Sigmoid colon (tissue), 6 donors: ENCODE measurements at regions not wholly inside any gene's neighbourhood (a gene's known extent, or its start where the extent isn't known, plus 50 kb on each side); places are given as distances from the start of the nearest gene placed in this dataset.

Experiments used
- DNase-seq: peaks from one replicate; pipeline ENCODE4 v3.0.0-alpha.2; 2019
- H3K27ac ChIP-seq, 4 donors: fragments of 200-600 bp; sonication (generic); one replicate each; pipeline ENCODE4 v1.5.1; 2016 to 2019; ENCODE audit warnings: mild to moderate bottlenecking in 1 of 4
- H3K27me3 ChIP-seq, 3 donors: fragments of 200-600 bp; sonication (generic); one replicate each; pipeline ENCODE4 v1.5.1; 2019; ENCODE audit warnings: mild to moderate bottlenecking in 1 of 3
- H3K36me3 ChIP-seq, 4 donors: fragments of 200-600 bp; sonication (generic); one replicate each; pipeline ENCODE4 v1.5.1; 2016 to 2019
- H3K4me1 ChIP-seq, 4 donors: fragments of 200-600 bp; sonication (generic); one replicate each; pipeline ENCODE4 v1.5.1; 2017 to 2019
- H3K4me3 ChIP-seq, 4 donors: fragments of 200-600 bp; sonication (generic); one replicate each; pipeline ENCODE4 v1.5.1; 2017 to 2019; ENCODE audit warnings: mild to moderate bottlenecking in 2 of 4, moderate library complexity in 1 of 4
- H3K9me3 ChIP-seq, 4 donors: fragments of 200-600 bp in 3 of 4; sonication (generic) in 3 of 4; one replicate each; pipeline versions ENCODE4 v1.5.1 to v1.6.1; 2013 to 2019
- EP300 ChIP-seq, 4 donors: sonication (generic); formaldehyde crosslinking; IDR thresholded peaks; one replicate each; pipeline ENCODE4 v1.6.1; 2017; ENCODE audit warnings: antibody characterized with exemption in 4 of 4
- POLR2A ChIP-seq, 2 donors: fragments of 450-650 bp; IDR thresholded peaks; one replicate each; pipeline ENCODE4 v1.6.1; 2016; ENCODE audit warnings: antibody characterized with exemption in 2 of 2, mild to moderate bottlenecking in 2 of 2, moderate library complexity in 2 of 2
- POLR2AphosphoS5 ChIP-seq, 4 donors: sonication (generic); formaldehyde crosslinking; IDR thresholded peaks; one replicate each; pipeline ENCODE4 v1.6.1; 2017; ENCODE audit warnings: antibody characterized with exemption in 4 of 4
- WGBS, 2 donors: extraction: QIAGEN DNeasy Blood & Tissue Kit; methylation state at CpG; one replicate each; pipeline ENCODE4 v1.1.7; 2013; 5-methylcytosine and 5-hydroxymethylcytosine counted together
- intact Hi-C: fragments of 100-400 bp; cut with DNase I; formaldehyde crosslinking; loops from one replicate; pipeline ENCODE4 v1.15.1; 2023
- TF ChIP-seq, protein P1 (sequence below), 4 experiments: fragments of 450-650 bp in 3 of 4; fragments of 200-600 bp in 1 of 4; IDR thresholded peaks; one replicate each; pipeline ENCODE4 v1.5.1; 2016 to 2019; ENCODE audit warnings: antibody characterized with exemption in 4 of 4, mild to moderate bottlenecking in 3 of 4, moderate library complexity in 2 of 4
- donor health status: healthy with polysubstance abuse.
- donor health status: healthy.

DNA sequence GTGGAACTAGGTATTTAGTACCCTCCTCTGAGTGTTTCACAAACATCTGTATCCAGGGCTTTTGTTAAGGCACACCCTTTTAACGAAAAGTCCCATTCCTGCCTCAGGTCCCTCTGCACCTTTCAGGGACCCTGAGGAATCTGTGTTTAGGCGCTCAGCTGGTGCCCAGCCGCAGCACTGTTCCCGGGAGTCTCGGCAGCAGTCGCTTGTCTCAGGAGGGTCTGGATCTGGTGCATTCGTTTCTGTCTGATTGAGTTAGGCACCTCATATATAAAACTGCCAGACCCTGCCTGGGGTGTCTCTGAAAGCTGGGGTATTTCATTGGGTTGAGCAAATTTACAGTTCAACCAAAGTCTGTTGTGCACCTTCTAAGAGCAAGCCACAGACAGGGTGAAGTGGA is 162.8 kb upstream of the TOPAZ1 start:
- H3K27me3 ChIP-seq, result no peaks in the 10 kb centered on the region
- WGBS, 2 donors, result 91 to 93% methylated on average over 7 of the region's 7 CpGs
- no peaks in the 10 kb centered on the region for H3K36me3 ChIP-seq
- TF ChIP-seq, protein P1, sequence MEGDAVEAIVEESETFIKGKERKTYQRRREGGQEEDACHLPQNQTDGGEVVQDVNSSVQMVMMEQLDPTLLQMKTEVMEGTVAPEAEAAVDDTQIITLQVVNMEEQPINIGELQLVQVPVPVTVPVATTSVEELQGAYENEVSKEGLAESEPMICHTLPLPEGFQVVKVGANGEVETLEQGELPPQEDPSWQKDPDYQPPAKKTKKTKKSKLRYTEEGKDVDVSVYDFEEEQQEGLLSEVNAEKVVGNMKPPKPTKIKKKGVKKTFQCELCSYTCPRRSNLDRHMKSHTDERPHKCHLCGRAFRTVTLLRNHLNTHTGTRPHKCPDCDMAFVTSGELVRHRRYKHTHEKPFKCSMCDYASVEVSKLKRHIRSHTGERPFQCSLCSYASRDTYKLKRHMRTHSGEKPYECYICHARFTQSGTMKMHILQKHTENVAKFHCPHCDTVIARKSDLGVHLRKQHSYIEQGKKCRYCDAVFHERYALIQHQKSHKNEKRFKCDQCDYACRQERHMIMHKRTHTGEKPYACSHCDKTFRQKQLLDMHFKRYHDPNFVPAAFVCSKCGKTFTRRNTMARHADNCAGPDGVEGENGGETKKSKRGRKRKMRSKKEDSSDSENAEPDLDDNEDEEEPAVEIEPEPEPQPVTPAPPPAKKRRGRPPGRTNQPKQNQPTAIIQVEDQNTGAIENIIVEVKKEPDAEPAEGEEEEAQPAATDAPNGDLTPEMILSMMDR (IDR thresholded peaks at IDR 0.05), result no peak
- no peak for TF ChIP-seq POLR2A (IDR thresholded peaks at IDR 0.05)
- no peak for TF ChIP-seq EP300 (IDR thresholded peaks at IDR 0.05)
- H3K4me1 ChIP-seq, result no peaks in the 10 kb centered on the region
- no peaks in the 10 kb centered on the region for H3K9me3 ChIP-seq
- intact Hi-C loops, result no loop called here
- no peak overlapping the region for H3K27ac ChIP-seq
- H3K4me3 ChIP-seq, result no peak overlapping the region
- DNase-seq, result no peak

DNA sequence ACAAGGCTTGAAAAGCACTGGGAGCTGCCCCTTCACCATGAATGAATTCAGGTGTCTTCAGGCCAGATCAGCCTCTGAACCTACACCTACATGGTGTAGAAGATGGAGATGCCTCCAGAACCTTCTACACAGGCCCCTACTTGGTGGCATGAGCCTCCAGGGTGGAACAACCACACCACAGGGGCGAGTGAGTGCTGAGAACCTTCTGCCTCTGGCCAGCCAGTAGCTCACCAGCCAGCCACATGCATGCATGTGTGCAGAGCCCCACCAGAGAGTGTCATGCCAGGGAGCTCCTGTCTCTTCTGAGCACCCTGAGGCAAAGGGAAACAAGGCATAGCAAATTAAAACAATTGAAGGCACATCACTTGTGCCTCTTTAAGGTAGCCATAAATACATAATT is 161.8 kb upstream of the TOPAZ1 start:
- Histone ChIP-seq H3K4me1 (no peaks in the 10 kb centered on the region), H3K9me3 (no peaks in the 10 kb centered on the region), H3K36me3 (no peaks in the 10 kb centered on the region), H3K4me3 (no peak overlapping the region), H3K27ac (no peak overlapping the region), H3K27me3 (no peaks in the 10 kb centered on the region)
- no peak for TF ChIP-seq POLR2A (IDR thresholded peaks at IDR 0.05)
- TF ChIP-seq POLR2AphosphoS5 (IDR thresholded peaks at IDR 0.05), result no peak
- TF ChIP-seq, protein P1 (IDR thresholded peaks at IDR 0.05), result no peak
- TF ChIP-seq EP300 (IDR thresholded peaks at IDR 0.05), result no peak
- 59 to 60% methylated on average over 1 of the region's 1 CpG for WGBS, 2 donors
- intact Hi-C loops, result no loop called here
- DNase-seq, result no peak

DNA sequence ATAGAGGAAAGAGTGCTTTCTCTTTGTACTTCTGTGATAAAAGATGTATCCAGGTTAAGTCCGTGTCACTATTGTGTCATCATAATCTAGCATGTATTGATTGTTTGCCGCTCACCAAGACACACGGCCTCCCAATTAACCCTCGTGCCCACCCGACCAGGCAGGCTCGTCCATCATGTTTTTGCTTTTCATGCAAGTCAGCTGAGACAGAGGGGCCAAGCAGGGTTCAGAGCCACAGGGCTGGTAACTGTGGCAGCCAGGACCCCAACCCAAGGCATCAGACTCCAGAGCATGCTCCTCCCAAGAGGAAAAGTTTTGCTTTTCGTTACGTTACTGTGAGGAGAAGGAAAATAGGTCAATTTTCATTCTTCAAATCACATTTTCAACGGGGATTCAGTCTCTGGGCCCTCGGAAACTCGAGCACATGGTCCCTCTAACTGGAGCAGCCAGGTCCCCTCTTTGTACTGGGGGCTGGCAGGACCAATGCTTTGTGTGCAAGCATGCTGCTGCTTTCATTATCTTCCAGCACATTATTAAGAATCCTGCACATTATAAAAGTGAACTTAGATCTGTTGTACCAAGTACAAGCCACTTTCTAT is 161.1 kb upstream of the TOPAZ1 start:
- TF ChIP-seq POLR2A (IDR thresholded peaks at IDR 0.05), result no peak
- TF ChIP-seq, protein P1 (IDR thresholded peaks at IDR 0.05), result no peak
- no peak for TF ChIP-seq POLR2AphosphoS5 (IDR thresholded peaks at IDR 0.05)
- TF ChIP-seq EP300 (IDR thresholded peaks at IDR 0.05), result no peak
- no peaks in the 10 kb centered on the region for H3K27me3 ChIP-seq
- intact Hi-C loops, result no loop called here
- no peak for DNase-seq
- H3K36me3 ChIP-seq, result no peaks in the 10 kb centered on the region
- no peak overlapping the region for H3K27ac ChIP-seq
- H3K4me3 ChIP-seq, result no peak overlapping the region
- WGBS, 2 donors, result 76 to 82% methylated on average over 11 of the region's 11 CpGs
- no peaks in the 10 kb centered on the region for H3K9me3 ChIP-seq
- no peaks in the 10 kb centered on the region for H3K4me1 ChIP-seq

DNA sequence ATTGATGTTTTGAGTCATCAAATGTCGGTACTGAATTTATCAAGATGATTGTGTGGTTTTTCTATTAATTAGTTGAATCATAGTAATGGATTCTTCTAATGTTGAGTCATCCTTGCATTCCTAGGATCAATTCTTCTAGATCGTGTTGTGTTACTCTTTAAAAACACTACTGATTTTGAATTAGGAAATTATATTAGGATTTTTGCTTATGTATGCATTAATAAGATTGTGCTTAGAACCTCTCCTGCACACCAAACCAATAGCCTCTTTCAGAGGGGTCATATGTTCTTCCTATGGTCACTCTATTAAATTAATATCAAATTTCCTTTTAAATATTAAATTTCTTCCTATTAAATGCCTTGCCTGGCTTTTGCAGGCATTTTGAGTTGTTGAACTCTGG is 151.7 kb upstream of the TOPAZ1 start:
- no peaks in the 10 kb centered on the region for H3K36me3 ChIP-seq
- no peaks in the 10 kb centered on the region for H3K9me3 ChIP-seq
- H3K4me1 ChIP-seq, result no peaks in the 10 kb centered on the region
- no peak overlapping the region for H3K27ac ChIP-seq
- 77 to 79% methylated on average over 2 of the region's 2 CpGs for WGBS, 2 donors
- intact Hi-C loops, result no loop called here
- no peak overlapping the region for H3K4me3 ChIP-seq
- DNase-seq, result no peak
- no peaks in the 10 kb centered on the region for H3K27me3 ChIP-seq
- no peak for TF ChIP-seq POLR2AphosphoS5 (IDR thresholded peaks at IDR 0.05)
- TF ChIP-seq, protein P1 (IDR thresholded peaks at IDR 0.05), result no peak
- TF ChIP-seq POLR2A (IDR thresholded peaks at IDR 0.05), result no peak
- no peak for TF ChIP-seq EP300 (IDR thresholded peaks at IDR 0.05)

DNA sequence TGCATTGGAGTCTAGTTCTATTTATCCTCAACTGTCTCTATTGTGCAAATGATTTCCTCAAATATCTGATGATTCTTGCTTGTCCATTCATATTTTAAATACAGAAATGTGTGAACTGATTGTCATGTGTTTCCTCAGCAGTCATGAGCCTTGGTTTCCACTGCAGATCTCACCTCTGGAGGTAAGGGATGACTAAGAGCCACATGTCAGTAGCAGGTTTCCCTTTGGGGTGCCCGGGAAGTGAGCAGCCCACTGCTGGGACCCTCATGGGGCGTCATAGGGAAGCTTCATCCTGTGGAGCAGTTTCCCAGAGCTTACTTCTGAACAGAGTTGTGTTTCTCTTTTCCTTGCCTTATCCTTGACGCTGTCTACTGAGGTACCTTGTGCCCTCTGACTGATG is 149.2 kb upstream of the TOPAZ1 start:
- intact Hi-C loops, result no loop called here
- WGBS, 2 donors, result 89 to 90% methylated on average over 3 of the region's 3 CpGs
- no peak for DNase-seq
- H3K9me3 ChIP-seq, result no peaks in the 10 kb centered on the region
- H3K27ac ChIP-seq, result no peak overlapping the region
- H3K4me1 ChIP-seq, result no peaks in the 10 kb centered on the region
- H3K27me3 ChIP-seq, result no peaks in the 10 kb centered on the region
- H3K4me3 ChIP-seq, result no peak overlapping the region
- H3K36me3 ChIP-seq, result no peaks in the 10 kb centered on the region
- no peak for TF ChIP-seq POLR2A (IDR thresholded peaks at IDR 0.05)
- TF ChIP-seq EP300 (IDR thresholded peaks at IDR 0.05), result no peak
- TF ChIP-seq POLR2AphosphoS5 (IDR thresholded peaks at IDR 0.05), result no peak
- TF ChIP-seq, protein P1 (IDR thresholded peaks at IDR 0.05), result no peak
